Natural killer cell (primary cell): ENCODE measurements at regions not wholly inside any gene's neighbourhood (a gene's known extent, or its start where the extent isn't known, plus 50 kb on each side); places are given as distances from the start of the nearest gene placed in this dataset.

ENCODE experiments used
- ATAC-seq, 3 donors: fragments of 150-1000 bp in 2 of 3; fragments of 200-7000 bp in 1 of 3; cut with Tn5 transposase; 1 replicate in 1 of 3; 2 replicates in 2 of 3; pipeline ENCODE4 v1.10.0; 2021; ENCODE audit warnings: mild to moderate bottlenecking in 2 of 3, moderate library complexity in 2 of 3
- DNase-seq, 2 donors: peaks; one replicate each; pipeline versions ENCODE4 v3.0.0 to v3.0.0-alpha.2; 2013 to 2021; ENCODE audit warnings: mixed read lengths in 1 of 2
- H3K27ac ChIP-seq: one replicate; pipeline ENCODE4 v1.5.1; 2013; ENCODE audit warnings: mild to moderate bottlenecking, low read length
- H3K27me3 ChIP-seq: one replicate; pipeline ENCODE4 v1.6.1; 2013; ENCODE audit warnings: low read length; ENCODE audit not compliant: control insufficient read depth, insufficient read depth
- H3K36me3 ChIP-seq: one replicate; pipeline ENCODE4 v1.6.1; 2013; ENCODE audit warnings: low read length; ENCODE audit not compliant: control insufficient read depth, insufficient read depth
- H3K4me1 ChIP-seq: one replicate; pipeline ENCODE4 v1.6.1; 2013; ENCODE audit warnings: low read length; ENCODE audit not compliant: control insufficient read depth, insufficient read depth
- H3K4me3 ChIP-seq: one replicate; pipeline ENCODE4 v1.5.1; 2013; ENCODE audit warnings: low read length
- H3K9me3 ChIP-seq: one replicate; pipeline ENCODE4 v1.6.1; 2013; ENCODE audit warnings: low read length; ENCODE audit not compliant: control insufficient read depth, insufficient read depth
- H3K27ac Mint-ChIP-seq, 2 donors: one replicate each; pipeline ENCODE4 v1.8.0; 2022; ENCODE audit warnings: mild to moderate bottlenecking in 2 of 2, mixed read lengths in 2 of 2, moderate library complexity in 1 of 2
- H3K27me3 Mint-ChIP-seq, 2 donors: one replicate each; pipeline ENCODE4 v1.8.0; 2022; ENCODE audit warnings: low read depth in 2 of 2, mixed read lengths in 2 of 2
- H3K36me3 Mint-ChIP-seq: one replicate; pipeline ENCODE4 v1.8.0; 2022; ENCODE audit warnings: mixed read lengths
- H3K4me1 Mint-ChIP-seq, 2 donors: one replicate each; pipeline ENCODE4 v1.8.0; 2022; ENCODE audit warnings: mixed read lengths in 2 of 2
- H3K4me3 Mint-ChIP-seq: one replicate; pipeline ENCODE4 v1.8.0; 2022; ENCODE audit warnings: mild to moderate bottlenecking, moderate library complexity, mixed read lengths
- H3K9me3 Mint-ChIP-seq, 2 donors: one replicate each; pipeline ENCODE4 v1.8.0; 2022; ENCODE audit warnings: mixed read lengths in 2 of 2
- CTCF ChIP-seq: fragments of 200-600 bp; IDR thresholded peaks from one replicate; pipeline ENCODE4 v1.8.0; 2022; ENCODE audit warnings: antibody characterized with exemption
- WGBS: methylation state at CpG from one replicate; pipeline ENCODE4 v1.1.7; 2013; ENCODE audit warnings: missing lambda C conversion rate; ENCODE audit not compliant: insufficient coverage; 5-methylcytosine and 5-hydroxymethylcytosine counted together
- intact Hi-C: fragments of 100-400 bp; cut with micrococcal nuclease; formaldehyde crosslinking; loops from one replicate; pipeline ENCODE4 v1.14.2; 2022

- H3K4me1 Mint-ChIP-seq: no peaks in the 10 kb centered on the region
- H3K9me3 Mint-ChIP-seq: peaks cover under 1 to 3% of the 10 kb centered on the region in 2 donors
- no peak for TF ChIP-seq CTCF
- H3K9me3 ChIP-seq: no peaks in the 10 kb centered on the region
- ATAC-seq (no peak), DNase-seq (peak in 1 of 2 donors; percentile 3)
- H3K27me3 ChIP-seq: no peaks in the 10 kb centered on the region
- no peaks in the 10 kb centered on the region for H3K4me1 ChIP-seq
- no peak overlapping the region for H3K4me3 ChIP-seq
- H3K4me3 Mint-ChIP-seq: no peak overlapping the region
- H3K27ac Mint-ChIP-seq: no peak overlapping the region
- no peaks in the 10 kb centered on the region for H3K36me3 Mint-ChIP-seq
- H3K36me3 ChIP-seq: no peaks in the 10 kb centered on the region
- intact Hi-C loops: no loop called here
- H3K27ac ChIP-seq: no peak overlapping the region
- no peaks in the 10 kb centered on the region for H3K27me3 Mint-ChIP-seq
- WGBS: 53% methylated on average over 4 of the region's 7 CpGs
These were observed 647.7 kb upstream of the SOX9 start for GRCh38 chr17:71472809-71473789.

- ATAC-seq (no peak), DNase-seq (no peak)
- H3K4me3 ChIP-seq: no peak overlapping the region
- Mint-ChIP-seq H3K27ac (no peak overlapping the region), H3K4me3 (no peak overlapping the region), H3K9me3 (peaks cover 2 to 9% of the 10 kb centered on the region in 2 donors), H3K27me3 (no peaks in the 10 kb centered on the region), H3K36me3 (no peaks in the 10 kb centered on the region), H3K4me1 (no peaks in the 10 kb centered on the region)
- no peaks in the 10 kb centered on the region for H3K27me3 ChIP-seq
- H3K9me3 ChIP-seq: no peaks in the 10 kb centered on the region
- intact Hi-C loops: no loop called here
- H3K27ac ChIP-seq: no peak overlapping the region
- H3K36me3 ChIP-seq: no peaks in the 10 kb centered on the region
- no peaks in the 10 kb centered on the region for H3K4me1 ChIP-seq
- no peak for TF ChIP-seq CTCF
- 71% methylated on average over 1 of the region's 2 CpGs for WGBS
These were observed 643.5 kb upstream of the SOX9 start for GRCh38 chr17:71477356-71477755.

- Histone ChIP-seq H3K27me3 (no peaks in the 10 kb centered on the region), H3K36me3 (no peaks in the 10 kb centered on the region), H3K27ac (no peak overlapping the region), H3K4me1 (no peaks in the 10 kb centered on the region), H3K4me3 (no peak overlapping the region), H3K9me3 (no peaks in the 10 kb centered on the region)
- 74% methylated on average over 2 of the region's 3 CpGs for WGBS
- no peaks in the 10 kb centered on the region for H3K4me1 Mint-ChIP-seq
- peaks cover 2 to 10% of the 10 kb centered on the region in 2 donors for H3K9me3 Mint-ChIP-seq
- H3K36me3 Mint-ChIP-seq: no peaks in the 10 kb centered on the region
- H3K27ac Mint-ChIP-seq: no peak overlapping the region
- DNase-seq (no peak), ATAC-seq (no peak)
- no peaks in the 10 kb centered on the region for H3K27me3 Mint-ChIP-seq
- no peak for TF ChIP-seq CTCF
- intact Hi-C loops: no loop called here
- H3K4me3 Mint-ChIP-seq: no peak overlapping the region
These were observed 640.7 kb upstream of the SOX9 start for GRCh38 chr17:71480099-71480498.
